ENCODE measurements at regions not wholly inside any gene's neighbourhood (a gene's known extent, or its start where the extent isn't known, plus 50 kb on each side); places are given as distances from the start of the nearest gene placed in this dataset.

- no peak overlapping the region for H3K4me3 Mint-ChIP-seq
- H3K9me3 Mint-ChIP-seq (ENCODE audit: insufficient read depth) = no peaks in the 10 kb centered on the region
- Histone ChIP-seq H2AFZ (ENCODE audit: insufficient read depth, low read depth, low read length, poor library complexity, severe bottlenecking) (no peak overlapping the region), H3K27ac (ENCODE audit: low read length in 2 of 2) (no peak overlapping the region), H3K36me3 (replicated peaks in 1 of 2; ENCODE audit: control extremely low read depth in 1 of 2, control insufficient read depth in 1 of 2, extremely low read depth in 1 of 2, insufficient read depth in 2 of 2, low read length in 1 of 2) (no peaks in the 10 kb centered on the region), H3K79me2 (ENCODE audit: control insufficient read depth, insufficient read depth, low read length) (no peaks in the 10 kb centered on the region), H3K4me3 (ENCODE audit: control extremely low read depth in 1 of 5, extremely low read depth in 1 of 5, insufficient read depth in 1 of 5, low read depth in 2 of 5, low read length in 4 of 5) (no peak overlapping the region), H3K27me3 (replicated peaks in 1 of 4; ENCODE audit: control extremely low read depth in 1 of 4, control insufficient read depth in 3 of 4, insufficient read depth in 4 of 4, low read length in 3 of 4) (no peaks in the 10 kb centered on the region), H3K9ac (ENCODE audit: low read length) (no peak overlapping the region), H3K4me2 (replicated peaks; ENCODE audit: low read depth, low read length, poor library complexity, severe bottlenecking) (no peak overlapping the region), H3K4me1 (ENCODE audit: control insufficient read depth in 2 of 2, insufficient read depth in 2 of 2, low read length in 2 of 2) (no peaks in the 10 kb centered on the region), H3K9me3 (ENCODE audit: control extremely low read depth in 1 of 3, control insufficient read depth in 2 of 3, insufficient read depth in 1 of 3, low read length in 2 of 3) (no peaks in the 10 kb centered on the region), H4K20me1 (ENCODE audit: control insufficient read depth, insufficient read depth, low read length, poor library complexity, severe bottlenecking) (no peaks in the 10 kb centered on the region)
- CTCF ChIA-PET = no interaction called here
- no peaks in the 10 kb centered on the region for H3K4me1 Mint-ChIP-seq
- TF ChIP-seq CTCF (IDR thresholded peaks at IDR 0.05) (no peak), EZH2 (IDR thresholded peaks at IDR 0.05; ENCODE audit: borderline replicate concordance, insufficient read depth, low read depth, low read length, poor library complexity, severe bottlenecking) (no peak)
- 75% methylated on average over 6 of the region's 6 CpGs for WGBS (ENCODE audit: insufficient coverage)
- no peak for DNase-seq
- POLR2A ChIA-PET = no interaction called here
- intact Hi-C loops (cut with micrococcal nuclease) = no loop called here
- no peak for ATAC-seq (ENCODE audit: low read depth)
- H3K27ac Mint-ChIP-seq = no peak overlapping the region
- H3K27me3 Mint-ChIP-seq = no peaks in the 10 kb centered on the region
Measured at GRCh38 chr12:76240281-76240680, 107.9 kb downstream of the BBS10 start.

- H2AFZ ChIP-seq (ENCODE audit: insufficient read depth, low read depth, low read length, poor library complexity, severe bottlenecking) = no peak overlapping the region
- Mint-ChIP-seq H3K4me3 (no peak overlapping the region), H3K27ac (no peak overlapping the region), H3K27me3 (no peaks in the 10 kb centered on the region), H3K9me3 (ENCODE audit: insufficient read depth) (no peaks in the 10 kb centered on the region), H3K4me1 (no peaks in the 10 kb centered on the region)
- CTCF ChIA-PET = no interaction called here
- H3K9ac ChIP-seq (ENCODE audit: low read length) = no peak overlapping the region
- no peaks in the 10 kb centered on the region for H3K27me3 ChIP-seq (replicated peaks in 1 of 4; ENCODE audit: control extremely low read depth in 1 of 4, control insufficient read depth in 3 of 4, insufficient read depth in 4 of 4, low read length in 3 of 4)
- no peak overlapping the region for H3K4me3 ChIP-seq (ENCODE audit: control extremely low read depth in 1 of 5, extremely low read depth in 1 of 5, insufficient read depth in 1 of 5, low read depth in 2 of 5, low read length in 4 of 5)
- TF ChIP-seq CTCF (IDR thresholded peaks at IDR 0.05) (no peak), EZH2 (IDR thresholded peaks at IDR 0.05; ENCODE audit: borderline replicate concordance, insufficient read depth, low read depth, low read length, poor library complexity, severe bottlenecking) (no peak)
- POLR2A ChIA-PET = no interaction called here
- no peak for DNase-seq
- H3K36me3 ChIP-seq (replicated peaks in 1 of 2; ENCODE audit: control extremely low read depth in 1 of 2, control insufficient read depth in 1 of 2, extremely low read depth in 1 of 2, insufficient read depth in 2 of 2, low read length in 1 of 2) = no peaks in the 10 kb centered on the region
- intact Hi-C loops (cut with micrococcal nuclease) = no loop called here
- H3K4me2 ChIP-seq (replicated peaks; ENCODE audit: low read depth, low read length, poor library complexity, severe bottlenecking) = no peak overlapping the region
- ATAC-seq (ENCODE audit: low read depth) = no peak
- no peaks in the 10 kb centered on the region for H3K4me1 ChIP-seq (ENCODE audit: control insufficient read depth in 2 of 2, insufficient read depth in 2 of 2, low read length in 2 of 2)
- no peaks in the 10 kb centered on the region for H3K79me2 ChIP-seq (ENCODE audit: control insufficient read depth, insufficient read depth, low read length)
- 67% methylated on average over 1 of the region's 4 CpGs for WGBS (ENCODE audit: insufficient coverage)
- no peaks in the 10 kb centered on the region for H4K20me1 ChIP-seq (ENCODE audit: control insufficient read depth, insufficient read depth, low read length, poor library complexity, severe bottlenecking)
- no peak overlapping the region for H3K27ac ChIP-seq (ENCODE audit: low read length in 2 of 2)
- no peaks in the 10 kb centered on the region for H3K9me3 ChIP-seq (ENCODE audit: control extremely low read depth in 1 of 3, control insufficient read depth in 2 of 3, insufficient read depth in 1 of 3, low read length in 2 of 3)
Measured at GRCh38 chr12:76238688-76239087, 109.5 kb downstream of the BBS10 start.
